ENCODE measurements at regions not wholly inside any gene's neighbourhood (a gene's known extent, or its start where the extent isn't known, plus 50 kb on each side); places are given as distances from the start of the nearest gene placed in this dataset.

GRCh38 chr2:108129636-108130035 lies 110.1 kb upstream of the SULT1C3 start:
- peak in 15 of 42 donors; percentile 1 to 66 (median 18) for DNase-seq
- intact Hi-C loops (cut with DNase I): no loop called here

GRCh38 chr2:108133457-108133856 lies 106.3 kb upstream of the SULT1C3 start:
- no peak for DNase-seq
- intact Hi-C loops (cut with DNase I): no loop called here

- intact Hi-C loops (cut with DNase I): no loop called here
- DNase-seq: no peak
Measured at GRCh38 chr2:108139521-108139920, 100.2 kb upstream of the SULT1C3 start.

GRCh38 chr2:108145557-108146326 lies 94.0 kb upstream of the SULT1C3 start:
- intact Hi-C loops (cut with DNase I): no loop called here
- DNase-seq: no peak

GRCh38 chr2:108148555-108148954 lies 91.2 kb upstream of the SULT1C3 start:
- no peak for DNase-seq
- intact Hi-C loops (cut with DNase I): no loop called here

- intact Hi-C loops (cut with DNase I): no loop called here
- DNase-seq: no peak
Measured at GRCh38 chr2:108154366-108155061, 85.3 kb upstream of the SULT1C3 start.

GRCh38 chr2:108161298-108161697 lies 78.5 kb upstream of the SULT1C3 start:
- no peak for DNase-seq

GRCh38 chr2:108164318-108164717 lies 75.5 kb upstream of the SULT1C3 start:
- no peak for DNase-seq
- intact Hi-C loops (cut with DNase I): no loop called here

More at GRCh38 chr2:108161298-108161697, 78.5 kb upstream of the SULT1C3 start:
- intact Hi-C loops (cut with DNase I): no loop called here

GRCh38 chr2:108165729-108166128 lies 74.0 kb upstream of the SULT1C3 start:
- intact Hi-C loops (cut with DNase I): no loop called here
- DNase-seq: no peak

GRCh38 chr2:108167699-108168098 lies 72.1 kb upstream of the SULT1C3 start:
- intact Hi-C loops (cut with DNase I): no loop called here
- DNase-seq: no peak

- intact Hi-C loops (cut with DNase I): loop anchor here (10.0 kb wide), 1 partner anchor 235 kb away; no protein-coding TSS in a partner anchor
- no peak for DNase-seq
Measured at GRCh38 chr2:108169982-108170625, 69.7 kb upstream of the SULT1C3 start.

GRCh38 chr2:108171657-108172056 lies 68.1 kb upstream of the SULT1C3 start:
- intact Hi-C loops (cut with DNase I): loop anchor here (10.0 kb wide), 1 partner anchor 237 kb away; no protein-coding TSS in a partner anchor
- no peak for DNase-seq

GRCh38 chr2:108182489-108182888 lies 57.3 kb upstream of the SULT1C3 start:
- intact Hi-C loops (cut with DNase I): no loop called here
- DNase-seq: no peak

GRCh38 chr2:108184419-108184818 lies 55.3 kb upstream of the SULT1C3 start:
- intact Hi-C loops (cut with DNase I): no loop called here
- DNase-seq: peak in 7 of 42 donors; percentile 5 to 25 (median 10)

GRCh38 chr2:108189316-108189715 lies 50.5 kb upstream of the SULT1C3 start:
- intact Hi-C loops (cut with DNase I): no loop called here
- DNase-seq: no peak

Measured in head of caudate nucleus (tissue), 42 donors.